Pancreas (tissue), 10 donors: ENCODE measurements at regions not wholly inside any gene's neighbourhood (a gene's known extent, or its start where the extent isn't known, plus 50 kb on each side); places are given as distances from the start of the nearest gene placed in this dataset.
A peak's percentile ranks its signal among the peaks of the same experiment; 100 is the strongest.

ENCODE experiments used
- ATAC-seq, 4 donors: fragments of 200-7000 bp; cut with Tn5 transposase; one replicate each; pipeline versions ENCODE4 v1.8.0 to v1.9.1; 2020; ENCODE audit warnings: mild to moderate bottlenecking in 4 of 4, moderate library complexity in 4 of 4
- DNase-seq, 6 donors: peaks; one replicate each; pipeline ENCODE4 v3.0.0-alpha.2; 2020
- FAIRE-seq: peaks from 2 replicates; lab custom pipeline; 2012; peaks lifted over from hg19 to GRCh38; lab: Jason Lieb, UNC
- H3K27ac ChIP-seq, 4 donors: fragments of 200-600 bp; sonication (generic); 1 replicate in 3 of 4; 2 replicates in 1 of 4; pipeline versions ENCODE4 v1.5.0 to v1.8.0; 2020
- H3K27me3 ChIP-seq, 4 donors: fragments of 200-600 bp; one replicate each; pipeline ENCODE4 v1.8.0; 2021
- H3K36me3 ChIP-seq, 3 donors: fragments of 200-600 bp; sonication (generic) in 1 of 3; one replicate each; pipeline versions ENCODE4 v1.5.0 to v1.8.0; 2020 to 2021
- H3K4me1 ChIP-seq, 3 donors: fragments of 200-600 bp; one replicate each; pipeline ENCODE4 v1.8.0; 2021
- H3K4me3 ChIP-seq, 4 donors: fragments of 200-600 bp; sonication (generic) in 2 of 4; one replicate each; pipeline versions ENCODE4 v1.5.0 to v1.8.0; 2020 to 2021
- H3K9me3 ChIP-seq, 4 donors: fragments of 200-600 bp; one replicate each; pipeline ENCODE4 v1.8.0; 2021
- CTCF ChIP-seq, 4 donors: fragments of 200-600 bp; sonication (generic) in 3 of 4; IDR thresholded peaks; one replicate each; pipeline versions ENCODE4 v1.5.0 to v1.8.0; 2021; ENCODE audit warnings: antibody characterized with exemption in 4 of 4
- WGBS, 2 donors: extraction: QIAGEN DNeasy Blood & Tissue Kit; methylation state at CpG; one replicate each; pipeline ENCODE4 v1.1.7; 2013; 5-methylcytosine and 5-hydroxymethylcytosine counted together
- intact Hi-C, 3 donors: fragments of 100-400 bp; cut with DNase I; formaldehyde crosslinking; loops; one replicate each; pipeline versions ENCODE4 v1.11.1 to v1.14.2; 2022
- donor health status: healthy with polysubstance abuse.
- donor health status: DM: no; HTN: no; CAD: no; lungs with moderate emphysema.
- donor health status: DM: no; HTN: no; CAD: no.
- donor health status: control.
- donor health status: control.
- donor health status: Bipolar disorder and iron deficiency.
- donor health status: DM: yes; HTN: yes; CAD: no.
- donor health status: DM: no; HTN: no; CAD: no.
- donor health status: DM: no; HTN: no; CAD: no.
- donor health status: DM: yes; HTN: yes; CAD: no.

- Histone ChIP-seq H3K27me3 (no peaks in the 10 kb centered on the region), H3K9me3 (no peaks in the 10 kb centered on the region), H3K27ac (no peak overlapping the region), H3K36me3 (no peaks in the 10 kb centered on the region), H3K4me1 (no peaks in the 10 kb centered on the region), H3K4me3 (no peak overlapping the region)
- TF ChIP-seq CTCF (IDR thresholded peaks at IDR 0.05) = no peak
- intact Hi-C loops = no loop called here
- FAIRE-seq (no peak), ATAC-seq (no peak), DNase-seq (no peak)
- WGBS, 2 donors = 57 to 75% methylated on average over 6 of the region's 6 CpGs
Measured at GRCh38 chr9:126150411-126151030, 176.1 kb upstream of the MVB12B start.

- Histone ChIP-seq H3K4me1 (no peaks in the 10 kb centered on the region), H3K36me3 (no peaks in the 10 kb centered on the region), H3K4me3 (no peak overlapping the region), H3K9me3 (no peaks in the 10 kb centered on the region), H3K27me3 (no peaks in the 10 kb centered on the region), H3K27ac (no peak overlapping the region)
- FAIRE-seq = no peak
- intact Hi-C loops = no loop called here
- no peak for DNase-seq
- TF ChIP-seq CTCF (IDR thresholded peaks at IDR 0.05) = no peak
- peak in 1 of 4 donors; percentile 55 for ATAC-seq
- WGBS, 2 donors = 38 to 45% methylated on average over 14 of the region's 14 CpGs
Measured at GRCh38 chr9:126151031-126151685, 175.5 kb upstream of the MVB12B start.

- no peak overlapping the region for H3K27ac ChIP-seq
- FAIRE-seq (no peak), ATAC-seq (no peak), DNase-seq (no peak)
- 11 to 18% methylated on average over 5 of the region's 5 CpGs for WGBS, 2 donors
- no peaks in the 10 kb centered on the region for H3K36me3 ChIP-seq
- H3K4me1 ChIP-seq = no peaks in the 10 kb centered on the region
- intact Hi-C loops = no loop called here
- no peaks in the 10 kb centered on the region for H3K9me3 ChIP-seq
- H3K4me3 ChIP-seq = no peak overlapping the region
- no peaks in the 10 kb centered on the region for H3K27me3 ChIP-seq
- TF ChIP-seq CTCF (IDR thresholded peaks at IDR 0.05) = no peak
Measured at GRCh38 chr9:126151686-126152134, 174.9 kb upstream of the MVB12B start.

- ATAC-seq (no peak), DNase-seq (no peak), FAIRE-seq (no peak)
- Histone ChIP-seq H3K27me3 (no peaks in the 10 kb centered on the region), H3K4me1 (no peaks in the 10 kb centered on the region), H3K27ac (no peak overlapping the region), H3K36me3 (no peaks in the 10 kb centered on the region), H3K4me3 (no peak overlapping the region), H3K9me3 (no peaks in the 10 kb centered on the region)
- no peak for TF ChIP-seq CTCF (IDR thresholded peaks at IDR 0.05)
- WGBS, 2 donors = 56 to 61% methylated on average over 3 of the region's 3 CpGs
- intact Hi-C loops = no loop called here
Measured at GRCh38 chr9:126152622-126153362, 173.8 kb upstream of the MVB12B start.
